Chondrocyte (in vitro differentiated cells): ENCODE measurements at regions not wholly inside any gene's neighbourhood (a gene's known extent, or its start where the extent isn't known, plus 50 kb on each side); places are given as distances from the start of the nearest gene placed in this dataset.

Experiments used
- DNase-seq: peaks from one replicate; pipeline ENCODE4 v3.0.0; 2021; ENCODE audit warnings: mixed read lengths, low spot score
- H3K27ac Mint-ChIP-seq: one replicate; pipeline ENCODE4 v1.8.0; 2021; ENCODE audit warnings: mild to moderate bottlenecking, moderate library complexity, mixed read lengths; ENCODE audit not compliant: unreplicated experiment
- H3K27me3 Mint-ChIP-seq: 2 replicates; pipeline ENCODE4 v1.8.0; 2021; ENCODE audit warnings: low read depth, mixed read lengths
- H3K36me3 Mint-ChIP-seq: 2 replicates; pipeline ENCODE4 v1.8.0; 2021; ENCODE audit warnings: low read depth, mixed read lengths
- H3K4me1 Mint-ChIP-seq: 2 replicates; pipeline ENCODE4 v1.8.0; 2021; ENCODE audit warnings: low read depth, mild to moderate bottlenecking, mixed read lengths
- H3K4me3 Mint-ChIP-seq: one replicate; pipeline ENCODE4 v1.8.0; 2021; ENCODE audit warnings: mild to moderate bottlenecking, moderate library complexity, mixed read lengths; ENCODE audit not compliant: unreplicated experiment
- H3K9me3 Mint-ChIP-seq: 2 replicates; pipeline ENCODE4 v1.8.0; 2021; ENCODE audit warnings: low read depth, mixed read lengths
- TF ChIP-seq, protein P1 (sequence below): fragments of 200-600 bp; sonication (generic); IDR thresholded peaks from 2 replicates; pipeline ENCODE4 v1.5.0; 2021; ENCODE audit warnings: antibody characterized with exemption, mild to moderate bottlenecking, moderate library complexity

DNA sequence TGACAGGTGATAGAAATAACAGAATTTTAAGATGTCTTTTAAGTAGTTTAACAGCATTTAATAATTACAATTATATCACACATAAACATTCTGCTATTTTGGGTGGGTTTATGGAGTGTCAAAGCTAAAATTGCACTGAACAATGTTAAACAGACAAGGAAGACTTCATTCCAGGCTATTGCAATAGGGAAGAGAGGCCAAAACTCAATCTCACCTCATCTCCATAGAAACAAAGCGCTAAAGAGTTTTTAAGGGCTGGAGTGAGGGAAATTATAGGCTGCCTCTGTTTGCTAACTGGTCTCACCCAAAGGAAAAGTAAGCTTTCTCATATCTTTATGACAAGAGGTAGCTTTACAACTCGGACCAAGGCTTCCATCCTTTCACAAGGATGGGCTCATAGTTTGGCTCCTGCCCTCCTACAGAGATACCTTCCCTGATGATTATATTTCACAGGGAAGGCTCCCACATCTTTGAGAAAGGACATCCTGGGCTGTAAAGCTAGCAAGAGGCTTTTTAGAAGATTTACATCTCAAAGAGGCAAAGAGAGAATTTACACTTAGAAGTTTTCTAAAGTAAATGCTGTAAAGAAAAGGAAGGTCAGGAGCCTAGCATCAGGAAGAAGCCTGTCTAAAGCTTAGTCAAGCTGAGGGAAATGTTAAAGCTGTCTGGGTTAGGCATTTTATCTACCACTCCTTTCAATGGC, 350.2 kb upstream of the IMPG1 start:
- TF ChIP-seq, protein P1, sequence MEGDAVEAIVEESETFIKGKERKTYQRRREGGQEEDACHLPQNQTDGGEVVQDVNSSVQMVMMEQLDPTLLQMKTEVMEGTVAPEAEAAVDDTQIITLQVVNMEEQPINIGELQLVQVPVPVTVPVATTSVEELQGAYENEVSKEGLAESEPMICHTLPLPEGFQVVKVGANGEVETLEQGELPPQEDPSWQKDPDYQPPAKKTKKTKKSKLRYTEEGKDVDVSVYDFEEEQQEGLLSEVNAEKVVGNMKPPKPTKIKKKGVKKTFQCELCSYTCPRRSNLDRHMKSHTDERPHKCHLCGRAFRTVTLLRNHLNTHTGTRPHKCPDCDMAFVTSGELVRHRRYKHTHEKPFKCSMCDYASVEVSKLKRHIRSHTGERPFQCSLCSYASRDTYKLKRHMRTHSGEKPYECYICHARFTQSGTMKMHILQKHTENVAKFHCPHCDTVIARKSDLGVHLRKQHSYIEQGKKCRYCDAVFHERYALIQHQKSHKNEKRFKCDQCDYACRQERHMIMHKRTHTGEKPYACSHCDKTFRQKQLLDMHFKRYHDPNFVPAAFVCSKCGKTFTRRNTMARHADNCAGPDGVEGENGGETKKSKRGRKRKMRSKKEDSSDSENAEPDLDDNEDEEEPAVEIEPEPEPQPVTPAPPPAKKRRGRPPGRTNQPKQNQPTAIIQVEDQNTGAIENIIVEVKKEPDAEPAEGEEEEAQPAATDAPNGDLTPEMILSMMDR = no peak
- Mint-ChIP-seq H3K27ac (no peak overlapping the region), H3K4me1 (peaks cover 6% of the 10 kb centered on the region), H3K36me3 (no peaks in the 10 kb centered on the region), H3K27me3 (peaks cover 9% of the 10 kb centered on the region), H3K9me3 (no peaks in the 10 kb centered on the region), H3K4me3 (no peak overlapping the region)
- no peak for DNase-seq

DNA sequence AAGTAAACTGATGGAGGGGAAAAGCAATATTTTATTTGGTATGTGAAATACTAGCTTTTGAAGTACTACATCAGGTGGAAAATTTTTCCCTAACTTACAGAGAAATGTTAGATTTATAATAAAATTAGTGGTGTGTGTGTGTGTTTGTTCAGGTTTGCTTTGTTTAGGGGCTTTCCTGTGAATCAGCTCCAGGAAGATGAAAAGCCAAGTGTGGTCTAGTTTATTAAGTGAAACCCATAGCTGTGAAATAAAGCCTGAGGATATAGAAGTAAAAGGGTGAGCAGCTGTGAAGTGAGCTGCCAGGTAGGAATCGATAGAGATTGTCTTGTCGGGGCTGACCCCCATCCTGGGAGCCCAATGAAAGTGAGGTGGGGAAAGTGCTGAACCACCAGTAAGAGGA, 347.6 kb upstream of the IMPG1 start:
- no peak for DNase-seq
- no peaks in the 10 kb centered on the region for H3K36me3 Mint-ChIP-seq
- H3K4me1 Mint-ChIP-seq = peaks cover 6% of the 10 kb centered on the region
- H3K27ac Mint-ChIP-seq = no peak overlapping the region
- TF ChIP-seq, protein P1 = no peak
- H3K9me3 Mint-ChIP-seq = no peaks in the 10 kb centered on the region
- peaks cover 9% of the 10 kb centered on the region for H3K27me3 Mint-ChIP-seq
- H3K4me3 Mint-ChIP-seq = no peak overlapping the region

DNA sequence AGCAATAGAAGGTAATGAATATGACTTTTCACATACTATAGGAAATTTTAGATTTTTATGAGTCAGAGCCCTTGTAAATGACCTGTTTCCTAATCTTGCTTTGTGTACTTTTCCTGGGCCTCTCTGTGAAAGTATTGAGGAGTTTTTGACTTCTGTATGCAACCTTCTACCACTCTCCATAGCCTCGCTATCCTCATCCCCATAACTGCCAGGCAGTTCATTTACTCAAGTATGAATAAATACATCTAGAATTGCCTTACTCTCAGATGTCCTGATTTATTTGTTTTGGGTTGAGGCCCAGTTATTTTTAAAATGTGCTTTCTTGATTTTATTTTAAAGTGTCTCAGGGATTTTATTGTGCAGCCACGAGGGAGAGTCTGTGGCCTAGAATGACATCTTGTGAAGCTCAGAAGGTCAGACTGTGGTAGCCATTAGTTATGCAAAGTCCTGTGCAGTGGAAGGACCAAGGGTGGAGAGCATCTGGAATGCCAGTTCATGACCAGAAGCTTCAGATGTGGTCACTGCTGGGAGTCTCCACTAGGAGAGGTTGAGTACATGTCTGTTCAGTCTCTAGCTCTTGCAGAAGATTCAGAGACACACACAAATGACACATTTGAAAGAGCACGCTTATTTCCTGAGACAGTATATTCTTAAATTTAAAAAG, 346.2 kb upstream of the IMPG1 start:
- TF ChIP-seq, protein P1 = no peak
- H3K27me3 Mint-ChIP-seq = peaks cover 9% of the 10 kb centered on the region
- DNase-seq = no peak
- H3K9me3 Mint-ChIP-seq = no peaks in the 10 kb centered on the region
- H3K4me3 Mint-ChIP-seq = no peak overlapping the region
- no peak overlapping the region for H3K27ac Mint-ChIP-seq
- H3K36me3 Mint-ChIP-seq = no peaks in the 10 kb centered on the region
- H3K4me1 Mint-ChIP-seq = peaks cover 6% of the 10 kb centered on the region

DNA sequence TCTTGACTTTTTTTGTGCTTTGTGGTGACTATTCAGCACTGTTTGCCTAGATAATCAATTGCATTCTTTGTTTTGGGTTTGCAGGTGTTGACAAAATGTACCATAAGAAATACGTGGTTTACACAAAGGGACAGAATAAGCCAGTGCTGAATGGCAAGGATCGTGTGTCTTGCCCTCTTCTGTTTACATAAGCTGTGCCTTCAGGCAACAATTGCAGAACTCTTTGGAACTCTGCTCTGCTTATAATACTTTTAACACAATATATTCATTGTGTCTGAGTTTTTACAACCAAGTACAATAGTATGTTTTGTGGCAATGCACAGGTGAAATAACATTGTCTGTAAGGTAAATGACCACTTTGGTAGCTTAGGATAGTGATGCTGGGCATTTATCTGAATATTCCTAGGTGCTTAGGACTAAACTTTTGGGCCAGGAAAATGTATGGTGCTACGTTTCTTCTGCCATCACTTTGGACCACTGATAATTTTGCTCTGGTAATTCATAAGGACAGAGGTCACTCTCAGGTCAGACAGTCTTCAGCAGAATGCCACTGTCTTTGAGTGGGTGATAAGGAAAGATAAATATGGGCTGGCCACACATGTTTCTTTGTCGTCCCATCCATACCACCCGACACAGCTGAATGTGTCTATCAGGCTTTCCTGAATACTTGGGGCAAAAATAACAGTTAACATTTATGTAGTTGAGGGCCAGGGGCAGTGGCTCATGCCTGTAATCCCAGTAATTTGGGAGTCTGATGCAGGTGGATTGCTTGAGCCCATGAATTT, 344.6 kb upstream of the IMPG1 start:
- DNase-seq = no peak
- Mint-ChIP-seq H3K36me3 (no peaks in the 10 kb centered on the region), H3K27ac (no peak overlapping the region), H3K4me3 (no peak overlapping the region), H3K27me3 (peaks cover 6% of the 10 kb centered on the region), H3K4me1 (peaks cover 6% of the 10 kb centered on the region), H3K9me3 (no peaks in the 10 kb centered on the region)
- TF ChIP-seq, protein P1 = no peak

DNA sequence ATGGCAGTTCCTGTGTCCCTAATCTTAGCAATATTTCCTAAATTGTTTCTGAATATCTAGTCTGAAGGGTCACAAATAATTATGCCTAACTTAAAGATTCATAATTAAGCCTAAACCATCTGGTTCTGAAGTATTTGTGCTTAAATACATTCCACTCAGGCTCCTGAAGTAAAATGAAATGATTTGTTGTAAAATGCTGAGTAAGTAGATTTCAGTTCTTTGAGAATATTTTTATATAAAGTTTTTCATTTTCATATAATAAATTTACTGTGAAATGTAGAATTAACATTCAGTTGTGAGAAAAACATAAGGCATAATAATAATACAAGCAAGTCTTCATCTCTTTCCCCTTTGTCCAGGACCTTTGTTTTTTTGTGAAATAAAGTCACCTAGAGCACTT, 330.6 kb upstream of the IMPG1 start:
- H3K27ac Mint-ChIP-seq = no peak overlapping the region
- H3K9me3 Mint-ChIP-seq = peaks cover 7% of the 10 kb centered on the region
- DNase-seq = no peak
- TF ChIP-seq, protein P1 = no peak
- H3K4me1 Mint-ChIP-seq = no peaks in the 10 kb centered on the region
- H3K36me3 Mint-ChIP-seq = no peaks in the 10 kb centered on the region
- H3K4me3 Mint-ChIP-seq = no peak overlapping the region
- peaks cover 4% of the 10 kb centered on the region for H3K27me3 Mint-ChIP-seq
